ENCODE measurements at regions not wholly inside any gene's neighbourhood (a gene's known extent, or its start where the extent isn't known, plus 50 kb on each side); places are given as distances from the start of the nearest gene placed in this dataset.

- no peak for DNase-seq
- Histone ChIP-seq H3K4me2 (replicated peaks; ENCODE audit: extremely low read depth, low read length, poor library complexity, severe bottlenecking) (no peak overlapping the region), H3K4me1 (ENCODE audit: control insufficient read depth in 1 of 2, insufficient read depth in 2 of 2, low read length in 2 of 2) (no peaks in the 10 kb centered on the region), H2AFZ (ENCODE audit: insufficient read depth, low read depth, low read length, poor library complexity, severe bottlenecking) (no peak overlapping the region), H4K20me1 (ENCODE audit: insufficient read depth, low read length) (no peaks in the 10 kb centered on the region), H3K27ac (ENCODE audit: low read depth in 1 of 2, low read length in 2 of 2) (no peak overlapping the region), H3K4me3 (replicated peaks in 1 of 3; ENCODE audit: low read depth in 2 of 3, low read length in 3 of 3) (no peak overlapping the region), H3K9me3 (replicated peaks in 1 of 2; ENCODE audit: control insufficient read depth in 1 of 2, insufficient read depth in 1 of 2, low read length in 2 of 2) (no peaks in the 10 kb centered on the region), H3K27me3 (ENCODE audit: control insufficient read depth in 2 of 2, insufficient read depth in 2 of 2, low read length in 2 of 2) (no peaks in the 10 kb centered on the region), H3K79me2 (ENCODE audit: insufficient read depth, low read length) (no peaks in the 10 kb centered on the region), H3K9ac (ENCODE audit: insufficient read depth, low read length, poor library complexity, severe bottlenecking) (no peak overlapping the region), H3K36me3 (replicated peaks in 1 of 2; ENCODE audit: control insufficient read depth in 1 of 2, insufficient read depth in 2 of 2, low read length in 2 of 2) (no peaks in the 10 kb centered on the region)
- intact Hi-C loops (cut with micrococcal nuclease), result no loop called here
- peaks cover 0 to 7% (median 2%) of the 10 kb centered on the region in 7 donors for H3K9me3 Mint-ChIP-seq
- WGBS (ENCODE audit: insufficient coverage), result 100% methylated on average over 1 of the region's 1 CpG
- no peaks in the 10 kb centered on the region for H3K36me3 Mint-ChIP-seq
- TF ChIP-seq CTCF (IDR thresholded peaks at IDR 0.05), result no peak
- no peaks in the 10 kb centered on the region for H3K4me1 Mint-ChIP-seq
- H3K27me3 Mint-ChIP-seq (ENCODE audit: low read depth in 3 of 3), result no peaks in the 10 kb centered on the region
- H3K27ac Mint-ChIP-seq, result no peak overlapping the region
- H3K4me3 Mint-ChIP-seq, result no peak overlapping the region
Observed at GRCh38 chr4:142925161-142925560, 79.1 kb upstream of the INPP4B start.

DNA sequence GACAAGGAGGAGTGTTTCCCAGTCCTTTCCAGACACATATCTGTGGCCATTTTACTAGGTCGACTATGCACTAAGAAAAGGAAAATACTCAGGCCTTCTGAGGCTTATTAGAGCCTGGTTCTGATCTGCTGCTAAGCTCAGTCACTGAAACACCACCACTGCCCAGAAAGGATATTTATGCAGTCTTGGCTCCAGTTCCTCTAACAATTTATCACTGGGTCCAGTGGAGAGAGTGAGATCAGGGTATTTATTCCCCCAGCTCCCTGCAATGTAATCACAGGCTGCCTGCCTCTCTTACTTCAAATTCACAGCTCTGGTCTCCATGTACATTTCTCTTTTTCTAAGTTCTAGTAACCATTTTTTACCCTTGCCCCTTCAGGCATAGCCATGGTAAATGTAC lies 81.6 kb upstream of the INPP4B start:
- Mint-ChIP-seq H3K4me1 (no peaks in the 10 kb centered on the region), H3K27me3 (ENCODE audit: low read depth in 3 of 3) (no peaks in the 10 kb centered on the region), H3K9me3 (peaks cover 0 to 4% (median 2%) of the 10 kb centered on the region in 7 donors), H3K27ac (no peak overlapping the region), H3K4me3 (no peak overlapping the region), H3K36me3 (no peaks in the 10 kb centered on the region)
- DNase-seq, result no peak
- H3K27ac ChIP-seq (ENCODE audit: low read depth in 1 of 2, low read length in 2 of 2), result no peak overlapping the region
- WGBS (ENCODE audit: insufficient coverage), result 57% methylated on average over 1 of the region's 1 CpG
- no peak for TF ChIP-seq CTCF (IDR thresholded peaks at IDR 0.05)
- H3K79me2 ChIP-seq (ENCODE audit: insufficient read depth, low read length), result no peaks in the 10 kb centered on the region
- no peak overlapping the region for H3K4me2 ChIP-seq (replicated peaks; ENCODE audit: extremely low read depth, low read length, poor library complexity, severe bottlenecking)
- no peak overlapping the region for H3K9ac ChIP-seq (ENCODE audit: insufficient read depth, low read length, poor library complexity, severe bottlenecking)
- H3K9me3 ChIP-seq (replicated peaks in 1 of 2; ENCODE audit: control insufficient read depth in 1 of 2, insufficient read depth in 1 of 2, low read length in 2 of 2), result no peaks in the 10 kb centered on the region
- no peaks in the 10 kb centered on the region for H3K27me3 ChIP-seq (ENCODE audit: control insufficient read depth in 2 of 2, insufficient read depth in 2 of 2, low read length in 2 of 2)
- H3K36me3 ChIP-seq (replicated peaks in 1 of 2; ENCODE audit: control insufficient read depth in 1 of 2, insufficient read depth in 2 of 2, low read length in 2 of 2), result no peaks in the 10 kb centered on the region
- no peak overlapping the region for H3K4me3 ChIP-seq (replicated peaks in 1 of 3; ENCODE audit: low read depth in 2 of 3, low read length in 3 of 3)
- no peaks in the 10 kb centered on the region for H4K20me1 ChIP-seq (ENCODE audit: insufficient read depth, low read length)
- no peaks in the 10 kb centered on the region for H3K4me1 ChIP-seq (ENCODE audit: control insufficient read depth in 1 of 2, insufficient read depth in 2 of 2, low read length in 2 of 2)
- intact Hi-C loops (cut with micrococcal nuclease), result no loop called here
- H2AFZ ChIP-seq (ENCODE audit: insufficient read depth, low read depth, low read length, poor library complexity, severe bottlenecking), result no peak overlapping the region
